Memory B cell (primary cell): ENCODE measurements at regions not wholly inside any gene's neighbourhood (a gene's known extent, or its start where the extent isn't known, plus 50 kb on each side); places are given as distances from the start of the nearest gene placed in this dataset.

Source experiments
- ATAC-seq: fragments of 150-1000 bp; cut with Tn5 transposase; 2 replicates; pipeline ENCODE4 v1.10.0; 2021; ENCODE audit warnings: low read depth, mild to moderate bottlenecking, moderate library complexity
- DNase-seq, 2 donors: peaks; one replicate each; pipeline ENCODE4 v3.0.0; 2022; ENCODE audit warnings: low spot score in 2 of 2
- H3K27ac Mint-ChIP-seq: one replicate; pipeline ENCODE4 v1.8.0; 2022; ENCODE audit warnings: mild to moderate bottlenecking, moderate library complexity, mixed read lengths
- H3K27me3 Mint-ChIP-seq: one replicate; pipeline ENCODE4 v1.8.0; 2022; ENCODE audit warnings: mixed read lengths
- H3K36me3 Mint-ChIP-seq: one replicate; pipeline ENCODE4 v1.8.0; 2022; ENCODE audit warnings: mild to moderate bottlenecking, mixed read lengths
- H3K4me1 Mint-ChIP-seq: one replicate; pipeline ENCODE4 v1.8.0; 2022; ENCODE audit warnings: mixed read lengths
- H3K4me3 Mint-ChIP-seq: one replicate; pipeline ENCODE4 v1.8.0; 2022; ENCODE audit warnings: mild to moderate bottlenecking, moderate library complexity, mixed read lengths
- H3K9me3 Mint-ChIP-seq: one replicate; pipeline ENCODE4 v1.8.0; 2022; ENCODE audit warnings: mixed read lengths

GRCh38 chr2:82827426-82827825, 1631.7 kb downstream of the SUCLG1 start:
- H3K9me3 Mint-ChIP-seq, result peaks cover 1% of the 10 kb centered on the region
- H3K4me1 Mint-ChIP-seq, result no peaks in the 10 kb centered on the region
- no peak for ATAC-seq
- no peaks in the 10 kb centered on the region for H3K36me3 Mint-ChIP-seq
- H3K27me3 Mint-ChIP-seq, result no peaks in the 10 kb centered on the region
- no peak for DNase-seq
- H3K27ac Mint-ChIP-seq, result no peak overlapping the region
- H3K4me3 Mint-ChIP-seq, result no peak overlapping the region

- Mint-ChIP-seq H3K4me3 (no peak overlapping the region), H3K27me3 (no peaks in the 10 kb centered on the region), H3K4me1 (no peaks in the 10 kb centered on the region), H3K36me3 (no peaks in the 10 kb centered on the region), H3K9me3 (peaks cover 1% of the 10 kb centered on the region), H3K27ac (no peak overlapping the region)
- DNase-seq, result no peak
- ATAC-seq, result no peak
Measured at GRCh38 chr2:82826437-82826836, 1632.6 kb downstream of the SUCLG1 start.

GRCh38 chr2:82825410-82826090, 1633.5 kb downstream of the SUCLG1 start:
- DNase-seq (no peak), ATAC-seq (no peak)
- Mint-ChIP-seq H3K9me3 (peaks cover 1% of the 10 kb centered on the region), H3K36me3 (no peaks in the 10 kb centered on the region), H3K4me1 (no peaks in the 10 kb centered on the region), H3K4me3 (no peak overlapping the region), H3K27me3 (no peaks in the 10 kb centered on the region), H3K27ac (no peak overlapping the region)

- H3K4me3 Mint-ChIP-seq, result no peak overlapping the region
- ATAC-seq, result no peak
Measured at GRCh38 chr2:82823892-82824291, 1635.2 kb downstream of the SUCLG1 start.

GRCh38 chr2:82819951-82820350, 1639.1 kb downstream of the SUCLG1 start:
- no peak for DNase-seq
- no peak for ATAC-seq
- no peaks in the 10 kb centered on the region for H3K4me1 Mint-ChIP-seq

More at GRCh38 chr2:82823892-82824291, 1635.2 kb downstream of the SUCLG1 start:
- Mint-ChIP-seq H3K36me3 (no peaks in the 10 kb centered on the region), H3K27ac (no peak overlapping the region), H3K9me3 (peaks cover 1% of the 10 kb centered on the region), H3K4me1 (no peaks in the 10 kb centered on the region), H3K27me3 (no peaks in the 10 kb centered on the region)
- DNase-seq, result no peak

DNA sequence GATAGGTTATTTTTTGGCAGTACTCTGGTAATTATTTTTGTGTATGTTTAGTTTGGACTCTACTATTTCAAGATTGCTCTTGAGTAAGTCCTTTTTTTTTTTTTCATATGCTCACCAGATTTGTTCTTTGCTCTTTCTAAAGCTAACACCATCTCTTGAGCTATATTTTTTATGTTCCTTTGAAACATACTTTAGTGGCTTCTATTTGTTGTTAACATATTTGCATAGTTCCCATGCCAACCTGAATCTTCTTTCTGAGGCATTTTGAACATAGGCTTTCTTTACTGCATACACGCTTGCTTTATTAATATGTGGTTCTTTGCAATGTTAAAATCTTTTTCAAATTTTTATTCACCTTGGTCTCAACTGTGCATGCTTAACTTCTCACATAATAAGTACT, 1644.9 kb downstream of the SUCLG1 start:
- no peak overlapping the region for H3K4me3 Mint-ChIP-seq
- DNase-seq (no peak), ATAC-seq (no peak)
- no peak overlapping the region for H3K27ac Mint-ChIP-seq
- no peaks in the 10 kb centered on the region for H3K36me3 Mint-ChIP-seq
- no peaks in the 10 kb centered on the region for H3K9me3 Mint-ChIP-seq
- H3K4me1 Mint-ChIP-seq, result no peaks in the 10 kb centered on the region
- no peaks in the 10 kb centered on the region for H3K27me3 Mint-ChIP-seq

More at GRCh38 chr2:82819951-82820350, 1639.1 kb downstream of the SUCLG1 start:
- no peaks in the 10 kb centered on the region for H3K36me3 Mint-ChIP-seq
- H3K4me3 Mint-ChIP-seq, result no peak overlapping the region
- H3K27me3 Mint-ChIP-seq, result no peaks in the 10 kb centered on the region
- H3K27ac Mint-ChIP-seq, result no peak overlapping the region
- H3K9me3 Mint-ChIP-seq, result peaks cover 1% of the 10 kb centered on the region

GRCh38 chr2:82811946-82812345, 1647.1 kb downstream of the SUCLG1 start:
- H3K9me3 Mint-ChIP-seq, result no peaks in the 10 kb centered on the region
- H3K4me3 Mint-ChIP-seq, result no peak overlapping the region
- H3K27me3 Mint-ChIP-seq, result no peaks in the 10 kb centered on the region
- ATAC-seq (no peak), DNase-seq (no peak)
- H3K27ac Mint-ChIP-seq, result no peak overlapping the region
- no peaks in the 10 kb centered on the region for H3K4me1 Mint-ChIP-seq
- no peaks in the 10 kb centered on the region for H3K36me3 Mint-ChIP-seq

GRCh38 chr2:82803307-82803706, 1655.8 kb downstream of the SUCLG1 start:
- no peak for ATAC-seq
- Mint-ChIP-seq H3K4me1 (no peaks in the 10 kb centered on the region), H3K4me3 (no peak overlapping the region), H3K27me3 (no peaks in the 10 kb centered on the region), H3K36me3 (no peaks in the 10 kb centered on the region), H3K27ac (no peak overlapping the region), H3K9me3 (peaks cover 11% of the 10 kb centered on the region)
- DNase-seq, result no peak

DNA sequence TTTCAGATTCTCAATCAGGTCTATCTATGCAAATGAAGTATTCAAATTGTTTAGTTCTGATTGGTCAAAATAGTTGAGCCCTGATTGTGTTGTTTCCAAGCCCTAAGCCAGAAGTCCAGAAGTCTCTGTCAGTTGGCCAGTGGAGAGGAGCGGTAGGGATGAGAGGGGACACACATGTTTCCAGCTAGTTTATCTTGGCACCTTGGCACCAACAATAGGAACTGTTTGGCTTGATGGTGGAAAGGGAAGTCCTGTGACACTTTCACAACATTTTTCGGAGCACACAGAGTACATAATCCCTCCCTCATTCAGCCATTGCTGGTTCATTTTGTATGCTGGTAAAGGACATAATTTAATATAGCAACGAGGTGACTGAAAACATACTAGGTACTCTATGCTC, 1661.6 kb downstream of the SUCLG1 start:
- Mint-ChIP-seq H3K9me3 (no peaks in the 10 kb centered on the region), H3K27me3 (no peaks in the 10 kb centered on the region), H3K36me3 (no peaks in the 10 kb centered on the region), H3K4me1 (no peaks in the 10 kb centered on the region), H3K4me3 (no peak overlapping the region), H3K27ac (no peak overlapping the region)
- ATAC-seq (no peak), DNase-seq (no peak)

GRCh38 chr2:82796132-82796531, 1662.9 kb downstream of the SUCLG1 start:
- no peak for DNase-seq
- ATAC-seq, result no peak
- Mint-ChIP-seq H3K27me3 (no peaks in the 10 kb centered on the region), H3K9me3 (no peaks in the 10 kb centered on the region), H3K27ac (no peak overlapping the region), H3K4me3 (no peak overlapping the region), H3K4me1 (no peaks in the 10 kb centered on the region), H3K36me3 (no peaks in the 10 kb centered on the region)

DNA sequence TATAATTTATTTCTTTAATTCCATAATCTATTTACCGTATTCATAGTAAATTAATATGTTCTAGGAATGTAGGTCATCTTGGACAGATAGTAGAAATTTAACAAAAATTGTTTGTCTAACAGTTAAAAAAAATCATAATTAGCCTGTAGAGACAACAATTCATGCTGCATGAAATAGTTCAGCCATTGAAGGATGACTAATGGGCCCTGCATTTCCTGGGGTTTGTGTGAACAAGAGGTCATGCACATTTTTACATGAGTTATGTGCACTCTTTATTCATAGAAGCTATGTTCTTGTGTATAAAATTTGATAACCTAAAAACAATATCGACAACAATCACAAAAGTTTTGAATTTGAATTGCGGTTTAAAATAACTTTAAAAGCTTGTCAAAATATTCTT, 1663.6 kb downstream of the SUCLG1 start:
- DNase-seq (no peak), ATAC-seq (no peak)
- Mint-ChIP-seq H3K4me1 (no peaks in the 10 kb centered on the region), H3K4me3 (no peak overlapping the region), H3K27me3 (no peaks in the 10 kb centered on the region), H3K36me3 (no peaks in the 10 kb centered on the region), H3K9me3 (no peaks in the 10 kb centered on the region), H3K27ac (no peak overlapping the region)

DNA sequence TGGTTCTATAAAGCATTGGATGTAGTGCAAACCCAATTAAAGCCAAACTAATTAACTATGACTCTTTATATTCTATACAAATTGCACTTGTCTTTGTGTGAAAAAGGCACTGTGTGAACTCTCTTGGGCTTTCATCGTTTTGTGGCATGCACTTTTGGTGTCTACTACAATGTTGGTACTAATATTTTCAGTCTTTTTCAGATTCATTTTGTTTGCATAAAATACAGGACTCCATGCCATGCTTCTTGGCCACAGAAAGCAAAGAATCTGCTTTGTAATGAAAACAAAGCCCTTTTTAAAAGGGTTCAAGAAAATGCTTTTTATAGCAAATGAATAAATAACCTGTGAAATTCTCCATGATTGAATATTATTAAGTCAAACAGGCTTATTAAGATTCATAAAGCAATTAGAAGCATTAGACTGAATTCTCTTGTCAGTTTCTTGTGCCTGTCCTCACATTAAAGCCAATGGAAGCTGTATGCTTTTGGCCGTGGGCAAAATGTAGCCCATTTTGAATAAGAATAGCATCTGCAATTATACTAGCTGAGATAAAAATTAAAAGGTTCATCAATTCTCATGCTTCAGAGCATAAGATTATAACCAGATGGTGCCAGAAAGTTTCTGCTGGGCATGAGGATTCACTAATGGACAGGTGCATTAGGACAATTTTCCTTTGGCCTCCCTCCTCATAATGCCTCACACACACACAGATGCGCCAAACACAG, 1665.2 kb downstream of the SUCLG1 start:
- Mint-ChIP-seq H3K36me3 (no peaks in the 10 kb centered on the region), H3K9me3 (peaks cover 3% of the 10 kb centered on the region), H3K4me1 (no peaks in the 10 kb centered on the region), H3K4me3 (no peak overlapping the region), H3K27ac (no peak overlapping the region), H3K27me3 (no peaks in the 10 kb centered on the region)
- no peak for ATAC-seq
- no peak for DNase-seq

- Mint-ChIP-seq H3K27me3 (no peaks in the 10 kb centered on the region), H3K4me3 (no peak overlapping the region), H3K27ac (no peak overlapping the region), H3K9me3 (peaks cover 3% of the 10 kb centered on the region), H3K4me1 (no peaks in the 10 kb centered on the region), H3K36me3 (no peaks in the 10 kb centered on the region)
- ATAC-seq, result no peak
- DNase-seq, result no peak
Measured at GRCh38 chr2:82792316-82792715, 1666.8 kb downstream of the SUCLG1 start.

DNA sequence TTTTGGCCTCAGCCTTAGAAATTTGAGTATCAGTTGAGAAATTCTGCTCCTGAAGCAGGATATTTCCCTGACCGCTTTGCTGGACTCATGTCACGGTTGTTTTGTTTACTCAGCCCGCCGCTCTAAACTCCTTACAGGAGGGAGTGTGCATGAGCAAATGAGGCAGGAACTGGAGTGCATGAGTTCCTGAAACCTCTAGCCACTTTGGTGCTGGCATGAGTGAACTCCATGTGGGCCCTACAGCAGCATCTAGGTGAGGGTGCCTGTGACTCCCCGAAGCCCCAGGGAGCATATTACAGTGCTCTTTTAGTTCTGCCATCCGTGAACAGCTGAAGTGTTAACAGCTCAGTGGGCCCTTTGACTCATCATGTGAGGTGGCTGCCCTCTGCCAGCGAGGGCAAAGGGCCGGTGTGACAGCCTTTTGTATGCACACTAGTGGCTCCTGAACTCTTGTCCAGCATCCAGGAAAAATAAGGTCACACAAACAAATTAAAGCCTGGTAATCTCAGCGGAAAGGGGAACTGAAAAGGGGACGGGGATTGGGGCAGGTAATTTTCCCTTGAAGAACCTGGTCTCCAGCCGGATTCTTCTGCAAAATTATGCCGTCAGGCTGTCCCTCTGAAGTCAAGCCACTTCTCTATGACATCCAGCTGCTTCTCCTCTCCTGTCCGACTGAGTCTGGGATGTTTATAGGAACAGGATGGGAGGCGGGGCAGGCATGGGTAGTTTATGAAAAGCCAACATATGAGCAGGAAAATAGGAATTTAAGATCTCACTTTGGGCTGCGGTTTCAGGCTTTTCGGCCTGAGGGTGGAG, 1668.7 kb downstream of the SUCLG1 start:
- Mint-ChIP-seq H3K27me3 (no peaks in the 10 kb centered on the region), H3K4me3 (no peak overlapping the region), H3K4me1 (no peaks in the 10 kb centered on the region), H3K9me3 (peaks cover 3% of the 10 kb centered on the region), H3K27ac (no peak overlapping the region), H3K36me3 (no peaks in the 10 kb centered on the region)
- no peak for ATAC-seq
- DNase-seq, result no peak
